HepG2 (cell line): ENCODE measurements at regions not wholly inside any gene's neighbourhood (a gene's known extent, or its start where the extent isn't known, plus 50 kb on each side); places are given as distances from the start of the nearest gene placed in this dataset.

Source experiments
- ATAC-seq: fragments of 200-7000 bp; cut with Tn5 transposase; 3 replicates; pipeline ENCODE4 v1.9.1; 2020; ENCODE audit warnings: mild to moderate bottlenecking, moderate library complexity
- BruUV-seq: library from RNA; stranded (reverse); fragments of 400-500 nt; replicated peaks from 2 replicates; lab custom pipeline; 2021; lab: Mats Ljungman, UMichigan
- CTCF ChIA-PET: fragments of 300-600 bp; formaldehyde crosslinking; extraction: SDS; loops from one replicate; lab custom pipeline; 2021; ENCODE audit warnings: low total read pairs, inconsistent platforms, low intra/inter-chr PET ratio; lab: Yijun Ruan, JAX
- POLR2A ChIA-PET: fragments of 350-600 bp; sonication (Branson Sonifier 250); formaldehyde crosslinking; loops from one replicate; lab custom pipeline; 2020; ENCODE audit warnings: antibody characterized with exemption, inconsistent platforms; lab: Yijun Ruan, JAX
- DNase-seq: peaks from one replicate; pipeline ENCODE4 v3.0.0-alpha.2; 2015; ENCODE audit warnings: low spot score
- FAIRE-seq: peaks from 3 replicates; lab custom pipeline; 2011; peaks lifted over from hg19 to GRCh38; lab: Jason Lieb, UNC
- H2AFZ ChIP-seq: one replicate; pipeline ENCODE4 v1.6.1; 2011; ENCODE audit warnings: low read length, inconsistent platforms
- H3K27ac ChIP-seq: fragments of 300-600 bp; 3 replicates; pipeline ENCODE4 v1.8.0; 2011; ENCODE audit warnings: mixed run types, mild to moderate bottlenecking, mixed read lengths, low read length, inconsistent platforms; ENCODE audit not compliant: insufficient read depth; ENCODE audit errors: extremely low read length
- H3K27me3 ChIP-seq, 2 experiments: fragments of 200-600 bp in 1 of 2; 2 replicates in 1 of 2; 3 replicates in 1 of 2; pipeline versions ENCODE4 v1.6.0 to v1.8.0; 2011; ENCODE audit warnings: low read length in 2 of 2, mild to moderate bottlenecking in 2 of 2, moderate library complexity in 2 of 2, inconsistent platforms in 1 of 2; ENCODE audit not compliant: insufficient read depth in 2 of 2, control insufficient read depth in 1 of 2
- H3K36me3 ChIP-seq, 2 experiments: fragments of 200-600 bp in 1 of 2; replicated peaks in 1 of 2; 2 replicates in 1 of 2; 3 replicates in 1 of 2; pipeline versions ENCODE4 v1.5.1 to v1.8.0; 2011; ENCODE audit warnings: low read length in 2 of 2, inconsistent platforms in 1 of 2; ENCODE audit not compliant: insufficient read depth in 2 of 2, control insufficient read depth in 1 of 2
- H3K4me1 ChIP-seq: 2 replicates; pipeline ENCODE4 v1.5.1; 2012; ENCODE audit warnings: low read length, inconsistent platforms; ENCODE audit not compliant: insufficient read depth
- H3K4me2 ChIP-seq: 2 replicates; pipeline ENCODE4 v1.6.0; 2011; ENCODE audit warnings: low read depth, low read length, inconsistent platforms
- H3K4me3 ChIP-seq, 3 experiments: fragments of 200-600 bp in 1 of 3; sonication (generic), shearing (Covaris generic) in 1 of 3; replicated peaks in 1 of 3; 2 replicates each; pipeline ENCODE4 v1.5.1; 2011 to 2016; ENCODE audit warnings: low read length in 3 of 3, inconsistent platforms in 2 of 3, low read depth in 2 of 3, mild to moderate bottlenecking in 2 of 3, control low read depth in 1 of 3, mixed read lengths in 1 of 3; ENCODE audit not compliant: insufficient read depth in 1 of 3
- H3K79me2 ChIP-seq: one replicate; pipeline ENCODE4 v1.6.1; 2011; ENCODE audit warnings: low read length, inconsistent platforms; ENCODE audit not compliant: insufficient read depth
- H3K9ac ChIP-seq: 2 replicates; pipeline ENCODE4 v1.6.0; 2011; ENCODE audit warnings: mild to moderate bottlenecking, low read depth, low read length, inconsistent platforms; ENCODE audit not compliant: insufficient read depth
- H3K9me3 ChIP-seq: 2 replicates; pipeline ENCODE4 v1.5.1; 2012; ENCODE audit warnings: mild to moderate bottlenecking, low read length
- H4K20me1 ChIP-seq: 2 replicates; pipeline ENCODE4 v1.6.0; 2011; ENCODE audit warnings: inconsistent platforms, mild to moderate bottlenecking, low read length, moderate library complexity; ENCODE audit not compliant: insufficient read depth
- FOXA3 ChIP-seq: IDR thresholded peaks from 2 replicates; pipeline ENCODE4 v1.6.1; 2016; ENCODE audit warnings: missing genetic modification reagents, missing compliant biosample characterization
- HNF4A ChIP-seq: sonication (generic); formaldehyde crosslinking; IDR thresholded peaks from 2 replicates; pipeline ENCODE4 v1.4.0; 2020; ENCODE audit warnings: missing genetic modification reagents
- HNF4G ChIP-seq, 2 experiments: sonication (generic) in 1 of 2; formaldehyde crosslinking in 1 of 2; IDR thresholded peaks; 2 replicates each; pipeline versions ENCODE4 v1.4.0 to v1.6.1; 2011 to 2020; ENCODE audit warnings: borderline replicate concordance in 2 of 2, low read depth in 2 of 2, mild to moderate bottlenecking in 2 of 2, low read length in 1 of 2, missing genetic modification reagents in 1 of 2, moderate library complexity in 1 of 2
- JARID2 ChIP-seq: sonication (generic); formaldehyde crosslinking; IDR thresholded peaks from 2 replicates; pipeline ENCODE4 v1.8.1; 2023; ENCODE audit warnings: missing genetic modification reagents, inconsistent platforms; ENCODE audit not compliant: insufficient replicate concordance
- KAT2B ChIP-seq: fragments of 150-350 bp; IDR thresholded peaks from 2 replicates; pipeline ENCODE4 v1.6.1; 2014; ENCODE audit warnings: low read depth, low read length, borderline replicate concordance
- LRRFIP1 ChIP-seq: sonication (generic); formaldehyde crosslinking; conservative IDR thresholded peaks from 2 replicates; pipeline ENCODE4 v1.4.0; 2020; ENCODE audit warnings: missing genetic modification reagents
- MATR3 ChIP-seq: sonication (generic); formaldehyde crosslinking; IDR thresholded peaks from 2 replicates; pipeline ENCODE4 v1.4.0; 2020; ENCODE audit warnings: missing genetic modification reagents
- MED8 ChIP-seq: sonication (generic); formaldehyde crosslinking; IDR thresholded peaks from 2 replicates; pipeline ENCODE4 v1.8.1; 2023; ENCODE audit warnings: mild to moderate bottlenecking, missing genetic modification reagents; ENCODE audit not compliant: insufficient replicate concordance
- MEF2D ChIP-seq: sonication (generic); formaldehyde crosslinking; IDR thresholded peaks from 2 replicates; pipeline ENCODE4 v1.5.1; 2020; ENCODE audit warnings: mild to moderate bottlenecking, missing genetic modification reagents
- NFYB ChIP-seq: sonication (generic); formaldehyde crosslinking; IDR thresholded peaks from 2 replicates; pipeline ENCODE4 v1.4.0; 2020; ENCODE audit warnings: missing genetic modification reagents
- NR2C2 ChIP-seq: sonication (generic); formaldehyde crosslinking; IDR thresholded peaks from 2 replicates; pipeline ENCODE4 v1.4.0; 2020; ENCODE audit warnings: missing genetic modification reagents, mild to moderate bottlenecking, moderate library complexity, borderline replicate concordance
- SMARCC2 ChIP-seq: fragments of 450-650 bp; IDR thresholded peaks from 2 replicates; pipeline ENCODE4 v1.6.1; 2017; ENCODE audit warnings: antibody characterized with exemption, mild to moderate bottlenecking
- SOX6 ChIP-seq, 2 experiments: fragments of 450-650 bp in 1 of 2; sonication (generic) in 1 of 2; formaldehyde crosslinking in 1 of 2; IDR thresholded peaks; 2 replicates each; pipeline versions ENCODE4 v1.4.0 to v1.6.1; 2017 to 2020; ENCODE audit warnings: antibody characterized with exemption in 1 of 2, mild to moderate bottlenecking in 1 of 2, missing genetic modification reagents in 1 of 2
- TRIM24 ChIP-seq: sonication (generic); formaldehyde crosslinking; IDR thresholded peaks from 2 replicates; pipeline ENCODE4 v1.8.0; 2022; ENCODE audit warnings: mild to moderate bottlenecking, missing genetic modification reagents
- ZC3H4 ChIP-seq: sonication (generic); formaldehyde crosslinking; IDR thresholded peaks from 2 replicates; pipeline ENCODE4 v1.4.0; 2020; ENCODE audit warnings: missing genetic modification reagents, borderline replicate concordance
- ZFP41 ChIP-seq: sonication (generic); formaldehyde crosslinking; IDR thresholded peaks from 2 replicates; pipeline ENCODE4 v1.4.0; 2020; ENCODE audit warnings: mild to moderate bottlenecking, missing genetic modification reagents, borderline replicate concordance
- ZNF251 ChIP-seq: sonication (generic); formaldehyde crosslinking; IDR thresholded peaks from 2 replicates; pipeline ENCODE4 v1.9.0; 2021; ENCODE audit warnings: mild to moderate bottlenecking, missing genetic modification reagents
- ZNF841 ChIP-seq: sonication (generic); formaldehyde crosslinking; IDR thresholded peaks from 2 replicates; pipeline ENCODE4 v1.8.1; 2023; ENCODE audit warnings: missing genetic modification reagents, borderline replicate concordance
- ZNF883 ChIP-seq: sonication (generic); formaldehyde crosslinking; IDR thresholded peaks from 2 replicates; pipeline ENCODE4 v1.5.1; 2020; ENCODE audit warnings: mild to moderate bottlenecking, missing genetic modification reagents; ENCODE audit errors: not compliant biosample characterization
- ZSCAN9 ChIP-seq: IDR thresholded peaks from 2 replicates; pipeline ENCODE4 v1.6.1; 2016; ENCODE audit warnings: borderline replicate concordance
- WGBS: methylation state at CpG from one replicate; pipeline ENCODE4 v1.1.6; 2017; ENCODE audit warnings: low lambda C conversion rate; 5-methylcytosine and 5-hydroxymethylcytosine counted together
- in situ Hi-C: cut with HindIII; loops from 2 replicates; pipeline ENCODE4 v1.10.0; 2017; ENCODE audit warnings: low pct_unique_long_range_greater_than_20kb; ENCODE audit not compliant: extremely low pct_ligation_motif_present
- intact Hi-C: fragments of 100-400 bp; cut with micrococcal nuclease; formaldehyde crosslinking; loops from one replicate; pipeline ENCODE4 v1.10.0; 2022; ENCODE audit not compliant: unreplicated experiment

DNA sequence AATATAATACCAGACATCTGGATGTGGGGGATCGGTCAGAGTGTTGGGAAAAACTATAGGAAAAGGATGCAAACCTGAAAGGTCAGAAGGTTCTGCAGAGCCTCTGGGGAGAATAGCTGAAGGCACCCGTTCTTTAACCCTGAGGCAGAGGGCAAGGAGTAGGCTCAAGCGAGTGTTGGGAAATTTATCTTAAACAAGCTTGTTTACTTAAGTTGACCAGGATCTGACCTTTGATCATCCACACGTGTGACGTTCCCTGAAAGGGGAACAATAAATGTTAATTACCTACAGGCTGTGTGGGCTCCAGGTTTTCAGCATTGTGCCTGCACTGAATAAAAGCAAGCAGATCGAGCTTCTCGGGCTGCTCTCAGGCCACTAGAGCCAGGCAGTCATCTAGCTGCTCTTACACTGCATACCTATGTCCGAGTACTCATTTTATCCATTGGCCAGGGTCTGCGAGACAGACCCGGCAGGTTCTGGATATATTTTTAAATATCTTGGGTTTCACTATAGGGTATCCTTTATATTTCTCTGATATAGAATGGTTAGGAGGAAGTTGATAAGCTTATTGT lies 400.6 kb upstream of the CHST9 start:
- Histone ChIP-seq H4K20me1 (no peaks in the 10 kb centered on the region), H3K4me2 (peak overlapping the region; percentile 61)
- TF ChIP-seq ZC3H4 (CRISPR knock-in tag) (no peak), TRIM24 (CRISPR knock-in tag) (no peak), MEF2D (CRISPR knock-in tag) (no peak), NR2C2 (CRISPR knock-in tag) (peak; percentile 21; the same call in 1 of the 2 replicates), SOX6 (IDR thresholded peaks at IDR 0.05) (no peak), SOX6 (CRISPR knock-in tag; IDR thresholded peaks at IDR 0.05) (peak; percentile 56), MED8 (CRISPR knock-in tag) (no peak), ZNF251 (no peak), HNF4A (peak; percentile 69), ZFP41 (CRISPR knock-in tag) (no peak), LRRFIP1 (no peak), SMARCC2 (no peak), ZSCAN9 (CRISPR knock-in tag) (no peak), KAT2B (no peak), ZNF841 (CRISPR knock-in tag) (no peak), MATR3 (CRISPR knock-in tag) (no peak), HNF4G (IDR thresholded peaks at IDR 0.05; ENCODE audit: borderline replicate concordance, low read depth, low read length) (peak; percentile 55; the same call in 1 of the 2 replicates), HNF4G (CRISPR knock-in tag; IDR thresholded peaks at IDR 0.05; ENCODE audit: borderline replicate concordance, low read depth) (no peak), NFYB (CRISPR knock-in tag) (no peak), FOXA3 (CRISPR knock-in tag) (peak; percentile 62), ZNF883 (no peak), JARID2 (CRISPR knock-in tag) (no peak)

More for the DNA sequence above, 400.6 kb upstream of the CHST9 start:
- no peaks in the 10 kb centered on the region for H3K36me3 ChIP-seq
- no peak overlapping the region for H3K9ac ChIP-seq
- H3K9me3 ChIP-seq, result peaks cover 18% of the 10 kb centered on the region
- POLR2A ChIA-PET, result no interaction called here
- no peak overlapping the region for H3K27ac ChIP-seq
- no peaks in the 10 kb centered on the region for H3K27me3 ChIP-seq
- H2AFZ ChIP-seq, result no peak overlapping the region
- ATAC-seq, result peak; percentile 88
- DNase-seq, result peak; percentile 63
- peak; percentile 21 for FAIRE-seq
- intact Hi-C loops, result no loop called here
- BruUV-seq, result no TSS peak
- H3K4me1 ChIP-seq, result peaks cover 12% of the 10 kb centered on the region
- H3K79me2 ChIP-seq, result no peaks in the 10 kb centered on the region
- H3K4me3 ChIP-seq, result no peak overlapping the region
- in situ Hi-C loops, result no loop called here
- CTCF ChIA-PET, result no interaction called here
- WGBS, result 1% methylated on average over 10 of the region's 10 CpGs
